Activated CD8-positive, alpha-beta memory T cell treated with anti-CD3 and anti-CD28 coated beads, Interleukin-2, amount 50 U/mL, for 48 hours (primary cell): ENCODE measurements at regions not wholly inside any gene's neighbourhood (a gene's known extent, or its start where the extent isn't known, plus 50 kb on each side); places are given as distances from the start of the nearest gene placed in this dataset.

Experiments used
- DNase-seq: peaks from one replicate; pipeline ENCODE4 v3.0.0-alpha.2; 2020

DNA sequence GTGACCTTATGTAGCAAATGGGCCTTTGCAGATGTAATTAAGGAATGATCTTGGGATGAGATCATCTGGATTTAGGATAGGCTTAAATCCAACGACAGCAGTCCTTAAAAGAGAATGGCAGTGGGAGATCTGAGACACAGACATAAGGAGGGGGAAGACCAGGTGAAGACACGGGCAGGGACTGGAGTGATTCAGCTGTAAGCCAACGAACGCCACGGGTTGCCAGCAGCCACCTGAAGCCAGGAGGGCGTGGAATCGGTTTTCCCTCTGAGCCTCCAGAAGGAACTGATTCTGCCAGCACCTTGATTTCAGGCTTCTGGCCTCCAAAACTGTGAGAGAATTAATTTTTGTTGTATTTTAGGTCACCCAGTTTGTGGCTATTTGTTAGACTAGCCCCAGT lies 218.6 kb upstream of the ANKRD55 start:
- no peak for DNase-seq

- no peak for DNase-seq
These were observed 217.6 kb upstream of the ANKRD55 start for GRCh38 chr5:56450766-56451165.

DNA sequence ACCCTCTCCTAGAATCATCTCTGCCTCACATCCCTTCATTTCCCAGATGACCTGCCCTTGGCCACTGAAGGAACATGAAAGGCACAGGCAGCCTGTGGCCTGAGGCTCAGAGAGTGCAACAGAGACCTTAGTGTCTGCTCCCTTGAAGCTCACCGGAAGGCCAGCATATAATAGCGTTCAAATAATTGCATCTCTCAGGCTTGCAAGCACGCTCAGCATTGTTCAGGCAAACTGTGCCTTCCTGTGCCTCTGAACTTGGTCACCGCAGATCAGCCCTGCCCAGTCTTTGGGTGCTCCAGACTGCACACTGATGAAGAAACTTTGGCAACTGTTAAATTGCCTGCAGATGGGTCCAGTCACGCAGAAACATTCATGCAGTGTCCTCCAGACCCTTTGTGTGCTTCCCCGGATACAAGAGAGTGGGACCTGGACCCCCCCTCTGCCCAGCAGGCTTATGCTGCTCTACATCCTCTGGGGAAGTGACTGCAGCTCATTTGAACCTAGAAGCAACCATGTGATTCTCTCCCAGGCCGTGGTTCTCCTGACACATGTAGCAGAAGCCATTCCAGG lies 216.0 kb upstream of the ANKRD55 start:
- DNase-seq: no peak

GRCh38 chr5:56447656-56448055 lies 214.5 kb upstream of the ANKRD55 start:
- no peak for DNase-seq

DNA sequence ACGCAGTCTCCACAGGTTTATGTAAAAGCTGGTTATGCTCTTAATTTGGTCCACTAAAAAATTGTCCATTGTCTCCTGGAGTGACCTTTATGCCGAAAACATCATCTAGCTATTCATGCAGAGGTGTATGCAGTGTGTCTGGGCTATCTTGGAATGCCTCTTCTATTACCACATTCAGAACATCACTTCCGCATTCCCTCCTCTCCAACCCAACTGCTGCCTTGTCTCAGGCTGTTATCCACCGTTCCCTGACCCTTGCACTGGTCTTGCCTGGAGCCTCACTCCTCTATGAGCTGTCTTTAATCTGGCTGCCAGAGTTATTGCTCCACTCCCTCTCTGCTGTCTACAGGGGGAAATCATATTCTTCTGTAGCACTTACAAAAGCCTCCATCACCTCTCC lies 214.1 kb upstream of the ANKRD55 start:
- DNase-seq: no peak

DNA sequence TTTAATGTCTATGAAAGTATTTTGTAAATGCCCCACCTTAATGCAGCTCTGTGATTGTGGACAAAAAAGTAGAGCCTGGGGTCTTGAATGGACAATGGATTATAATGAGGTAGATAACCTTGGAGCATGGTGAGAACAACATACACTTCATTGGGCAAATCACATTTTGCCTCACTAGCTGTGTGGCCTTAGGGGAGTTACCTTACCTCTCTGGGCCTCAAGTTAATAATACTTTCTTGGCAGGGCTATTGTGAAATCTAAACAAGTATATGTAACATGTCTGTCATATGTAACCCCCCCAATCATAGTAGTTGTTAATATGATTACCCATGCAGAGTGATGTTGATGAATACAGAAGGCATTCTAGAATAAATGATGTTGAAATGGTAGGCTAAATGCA lies 213.6 kb upstream of the ANKRD55 start:
- no peak for DNase-seq

DNA sequence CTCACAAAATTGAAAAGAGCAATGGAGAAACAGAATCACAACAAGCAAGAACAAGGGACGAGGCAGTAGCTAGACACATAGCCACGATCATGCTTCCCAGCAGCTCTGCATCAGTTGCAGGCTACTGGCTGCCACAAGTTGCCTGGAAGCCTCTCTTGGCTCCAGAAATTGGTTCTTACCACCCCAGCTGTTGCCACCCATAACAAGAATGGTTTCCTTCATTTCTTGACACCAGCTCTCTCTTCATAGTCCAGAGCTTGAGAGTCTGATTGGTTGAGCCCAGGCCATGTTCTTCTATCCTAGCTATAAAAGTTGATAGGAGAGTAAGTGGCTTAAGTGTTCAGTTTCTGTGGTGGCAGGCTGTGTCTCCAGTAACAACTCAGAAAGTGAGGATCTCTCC lies 210.7 kb upstream of the ANKRD55 start:
- DNase-seq: no peak

DNA sequence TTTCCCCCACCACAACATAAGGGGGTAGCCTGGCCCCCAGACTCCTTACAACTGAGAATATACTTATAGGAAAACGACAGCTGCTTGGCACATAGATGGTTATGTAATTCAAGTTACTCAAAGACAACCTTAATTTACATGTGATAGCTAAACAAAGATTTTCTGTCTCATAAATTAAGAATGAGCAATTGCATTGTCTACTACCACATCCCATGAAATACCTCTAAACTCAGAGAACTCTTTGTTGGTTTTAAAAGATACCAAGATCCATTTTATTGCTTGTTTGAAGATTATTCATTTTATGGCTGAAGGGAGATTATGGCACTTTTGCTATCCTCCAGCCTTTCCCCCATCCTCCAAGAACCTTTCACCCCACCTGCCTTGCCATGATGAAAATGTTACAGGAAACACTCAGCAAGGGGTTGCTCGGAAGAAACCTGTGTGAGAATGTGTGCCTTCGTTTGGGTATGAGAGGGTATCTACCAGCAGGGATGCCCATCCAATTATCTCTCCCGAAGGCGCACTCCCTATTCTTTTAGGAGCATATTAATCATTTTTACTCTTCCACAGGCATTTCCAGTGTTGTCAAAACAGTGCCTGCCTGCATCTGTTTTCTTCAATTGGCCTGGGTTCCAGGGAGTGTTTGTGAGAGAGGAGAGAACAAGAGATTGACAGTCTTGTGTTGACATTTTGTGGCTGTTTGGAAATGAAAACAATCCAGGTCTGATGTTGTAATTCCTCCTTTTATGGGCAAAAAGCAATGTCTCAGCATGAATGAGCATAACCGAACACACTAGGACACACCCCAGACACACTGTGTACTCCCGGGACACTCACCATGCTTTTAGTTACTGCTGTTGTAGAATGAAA lies 208.0 kb upstream of the ANKRD55 start:
- no peak for DNase-seq

DNA sequence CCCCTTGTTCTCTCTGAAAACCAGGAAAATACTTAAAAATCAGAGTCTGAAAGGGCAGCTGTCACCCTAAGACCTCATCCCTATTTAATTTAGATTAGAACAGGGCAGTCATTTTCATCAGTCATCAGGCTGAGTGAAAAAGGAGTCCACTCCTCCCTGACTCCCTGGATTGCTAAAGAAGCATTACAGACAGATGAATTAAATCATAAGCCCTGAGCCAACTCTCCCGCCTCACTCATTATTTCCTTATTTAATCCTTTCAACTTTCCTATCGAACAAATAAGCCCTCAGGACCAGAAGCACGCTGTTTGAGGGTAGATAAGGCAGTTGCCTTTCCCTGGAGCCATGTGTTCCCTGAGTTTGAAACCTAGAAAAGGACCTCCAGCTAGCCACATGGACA lies 201.9 kb upstream of the ANKRD55 start:
- DNase-seq: no peak

GRCh38 chr5:56433039-56433617 lies 200.0 kb upstream of the ANKRD55 start:
- no peak for DNase-seq

DNA sequence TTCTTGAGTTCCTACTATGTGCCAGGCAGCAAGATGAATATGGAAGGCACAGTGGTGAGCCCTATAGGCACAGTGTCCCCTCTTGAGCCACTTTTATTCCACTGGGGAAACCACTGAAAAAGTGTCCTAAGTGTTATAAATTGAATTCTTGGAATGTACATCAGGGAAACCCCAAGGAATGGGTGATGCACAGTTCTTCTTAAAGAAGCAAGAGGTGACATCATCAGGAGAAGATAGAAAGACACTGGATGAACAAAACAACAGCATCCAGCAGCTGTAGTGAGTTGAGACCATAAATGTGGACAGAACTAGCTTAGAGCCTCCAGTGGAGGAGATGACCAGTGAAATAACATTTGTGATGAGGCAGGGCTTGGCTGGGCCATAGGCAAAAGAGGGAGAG lies 199.2 kb upstream of the ANKRD55 start:
- no peak for DNase-seq

GRCh38 chr5:56430422-56430821 lies 197.3 kb upstream of the ANKRD55 start:
- DNase-seq: no peak

DNA sequence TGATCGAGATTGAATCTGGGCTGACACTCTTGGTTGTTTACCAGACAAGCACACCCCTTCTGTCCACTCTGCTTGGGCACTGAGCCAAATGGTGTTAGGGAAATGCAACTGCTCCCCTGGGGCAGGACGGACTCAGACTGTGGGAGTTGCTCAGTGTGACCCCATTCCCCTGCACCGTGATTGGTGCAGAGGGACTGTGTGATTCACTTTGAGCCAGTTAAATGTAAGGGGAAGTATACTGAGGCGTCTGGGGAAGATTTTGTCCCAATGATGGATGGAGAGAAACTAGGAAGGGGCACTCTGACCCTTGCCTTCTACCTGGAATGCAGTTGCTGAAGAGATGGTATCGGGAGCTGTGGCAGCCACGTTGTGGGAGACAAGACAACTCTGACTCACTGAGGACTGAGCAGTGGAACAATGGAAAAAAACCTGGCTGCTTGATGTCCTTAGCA lies 196.0 kb upstream of the ANKRD55 start:
- no peak for DNase-seq

DNA sequence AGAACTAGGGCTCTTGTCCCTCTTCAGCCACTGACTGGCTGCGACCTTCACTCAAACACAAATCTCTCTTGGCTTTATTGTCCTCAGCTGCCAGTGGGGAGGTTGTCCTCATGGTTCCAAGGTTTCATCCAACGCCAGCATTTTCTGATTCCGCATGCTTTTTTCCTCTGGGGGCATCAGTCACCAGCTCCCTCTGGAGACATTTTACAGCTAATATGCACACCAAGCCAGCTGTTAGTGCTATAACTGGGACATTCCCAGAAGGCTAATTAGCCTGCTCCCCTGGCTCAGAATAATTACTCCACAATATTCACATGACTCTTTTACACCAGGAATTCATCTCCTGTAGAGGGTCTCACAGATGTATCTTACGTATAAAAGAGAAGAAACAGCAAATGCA lies 193.6 kb upstream of the ANKRD55 start:
- no peak for DNase-seq

GRCh38 chr5:56422076-56422762 lies 189.1 kb upstream of the ANKRD55 start:
- no peak for DNase-seq

DNA sequence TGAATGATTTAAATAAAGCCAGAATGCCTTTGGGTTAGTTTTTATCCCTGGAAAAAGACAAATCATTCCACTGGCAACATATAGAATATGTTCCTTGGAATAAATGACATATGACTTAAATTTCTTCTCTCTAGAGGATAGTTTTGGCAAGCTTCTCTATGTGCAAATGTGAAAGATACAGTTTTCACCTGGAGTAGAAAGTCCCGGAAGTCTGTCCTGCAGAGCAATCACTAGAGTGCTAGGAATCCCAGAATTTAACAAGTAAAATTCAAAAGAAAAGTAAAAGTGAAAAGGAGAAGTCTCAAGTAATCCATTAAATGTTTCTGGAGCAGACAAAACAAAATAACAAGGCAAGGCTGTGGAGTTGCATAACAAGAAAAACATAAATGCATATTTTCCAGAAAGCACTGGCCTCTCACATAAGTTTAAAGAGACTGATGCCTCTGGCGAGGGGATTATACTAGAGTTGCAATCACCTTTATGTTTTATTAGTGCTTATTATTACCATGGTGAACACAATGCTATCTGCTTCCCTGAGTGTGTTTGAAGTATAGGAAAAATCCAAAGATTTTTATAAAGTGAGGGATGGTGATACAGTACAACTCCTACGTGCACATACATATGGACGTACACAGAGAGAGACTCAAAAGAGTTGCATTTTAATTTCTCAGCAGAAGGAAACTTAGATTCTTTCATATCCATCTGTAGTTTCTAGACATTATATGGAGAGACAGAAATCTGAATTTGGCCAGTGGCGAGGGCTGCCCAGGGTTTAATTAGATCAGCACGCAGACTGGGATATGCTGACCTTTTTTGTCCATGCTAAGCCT lies 188.3 kb upstream of the ANKRD55 start:
- no peak for DNase-seq

DNA sequence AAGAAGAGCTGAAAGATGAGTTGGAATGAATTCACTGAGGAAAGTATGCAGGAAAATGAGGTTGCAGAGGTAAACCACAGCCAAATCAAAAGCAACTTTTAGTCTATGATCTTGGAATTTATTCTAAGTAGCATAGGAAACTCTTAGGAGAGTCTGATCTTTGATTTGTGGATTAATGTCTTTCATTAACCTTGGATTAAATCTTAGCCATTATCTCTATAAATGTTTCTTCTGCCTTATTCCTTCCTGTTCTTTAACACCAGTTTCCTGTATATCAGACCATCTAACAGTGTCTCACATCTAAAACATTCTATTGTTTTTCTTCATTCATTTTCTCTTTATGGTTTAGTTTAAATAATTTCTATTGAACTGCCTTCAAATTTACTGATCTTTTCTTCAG lies 187.2 kb upstream of the ANKRD55 start:
- DNase-seq: no peak

DNA sequence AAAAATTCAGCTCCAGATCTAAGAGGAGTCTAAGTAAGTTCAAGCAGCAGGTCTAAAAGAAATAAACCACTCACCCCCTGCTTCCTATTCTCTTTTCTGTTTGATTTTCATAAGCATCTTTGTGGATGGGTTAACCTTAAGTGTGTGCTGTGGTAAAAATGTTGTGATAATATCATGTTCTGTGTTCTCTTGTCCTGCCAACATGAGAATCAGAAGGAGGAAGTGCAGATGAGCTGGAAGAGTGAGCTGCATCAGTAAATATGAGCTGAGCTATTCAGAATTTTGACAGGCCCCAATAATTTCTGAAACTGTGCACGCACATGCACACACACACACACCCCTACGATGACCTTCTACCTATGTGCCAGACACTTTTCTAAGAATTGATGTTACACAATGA lies 186.5 kb upstream of the ANKRD55 start:
- no peak for DNase-seq

DNA sequence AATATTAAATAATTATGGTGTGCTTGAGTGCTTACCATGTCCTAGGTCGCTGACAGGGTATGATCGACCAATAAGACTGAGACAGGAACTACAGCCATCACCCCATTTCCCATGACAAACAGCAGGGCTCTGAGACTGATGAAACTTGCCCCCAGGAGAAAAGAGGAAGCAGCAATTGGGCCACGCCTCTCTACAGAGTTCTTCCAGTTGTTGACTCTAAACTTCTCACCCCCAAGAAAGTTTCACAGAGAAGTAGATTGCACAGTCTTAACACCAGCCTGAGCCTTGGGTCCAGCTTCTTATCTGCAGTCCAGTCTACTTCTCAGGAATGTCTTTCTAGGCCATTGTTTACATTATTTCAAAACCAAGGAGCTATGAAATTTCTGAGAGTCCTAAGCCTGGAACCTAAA lies 182.2 kb upstream of the ANKRD55 start:
- no peak for DNase-seq

DNA sequence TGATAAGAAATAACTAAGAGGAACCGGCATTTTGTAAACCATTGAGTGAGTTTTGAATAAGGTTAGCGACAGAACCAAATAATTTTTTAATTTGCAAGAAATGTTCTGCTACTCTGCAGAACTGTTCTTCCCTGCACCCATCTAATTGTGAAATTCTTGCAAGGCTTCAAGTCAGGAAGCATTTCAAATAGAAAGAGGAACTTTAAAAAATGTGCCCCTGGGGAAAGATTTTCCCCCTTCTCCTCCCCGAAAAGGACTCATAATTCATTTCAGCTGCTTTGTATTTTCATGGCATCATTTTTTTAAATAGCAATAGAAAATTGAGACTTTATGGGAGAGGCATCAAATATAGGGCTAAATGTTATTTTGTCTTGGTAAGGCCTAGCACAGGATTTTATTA lies 180.9 kb upstream of the ANKRD55 start:
- DNase-seq: no peak

GRCh38 chr5:56413546-56413945 lies 180.4 kb upstream of the ANKRD55 start:
- DNase-seq: no peak

DNA sequence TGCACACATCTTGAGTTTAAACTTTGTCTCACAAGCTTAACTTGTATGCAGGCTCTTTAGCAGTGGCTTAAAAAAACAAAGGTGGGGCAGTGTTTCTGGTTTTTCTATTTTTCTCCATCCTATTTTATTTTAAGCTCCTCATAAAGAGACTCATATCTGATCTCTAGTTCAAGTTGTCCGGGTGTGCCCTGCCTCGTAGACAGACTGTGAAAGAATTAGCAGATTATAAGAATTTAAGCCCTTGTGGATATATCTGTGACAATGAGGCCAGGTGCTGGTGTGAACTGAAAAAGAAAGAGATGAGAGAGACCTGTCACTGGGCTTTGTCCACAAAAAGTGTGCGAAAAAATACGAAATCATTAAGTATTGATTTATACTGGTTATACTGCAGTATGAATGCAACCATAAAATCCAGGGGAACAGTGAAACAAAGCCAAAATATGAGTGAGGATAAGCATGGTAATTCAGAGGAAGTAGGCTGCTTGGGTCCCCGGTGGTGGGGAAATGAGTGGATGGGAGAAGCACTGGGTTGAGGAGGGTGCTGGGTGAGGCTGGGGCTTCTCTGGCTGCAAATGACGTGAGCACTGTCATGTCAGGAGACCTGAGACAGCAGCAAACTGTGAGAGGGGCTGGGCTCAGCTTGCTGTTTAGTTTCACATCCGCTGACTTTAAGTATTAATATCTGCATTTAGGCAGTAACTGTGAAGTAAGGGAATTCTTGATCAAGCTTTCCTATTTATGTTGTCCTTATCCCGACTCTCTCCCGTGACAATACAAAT lies 179.7 kb upstream of the ANKRD55 start:
- no peak for DNase-seq
